SU-DHL-6 (cell line): ENCODE measurements at regions not wholly inside any gene's neighbourhood (a gene's known extent, or its start where the extent isn't known, plus 50 kb on each side); places are given as distances from the start of the nearest gene placed in this dataset.

Experiments used
- H2AFZ ChIP-seq: fragments of 200-600 bp; sonication (generic); 2 replicates; pipeline ENCODE4 v1.6.1; 2014; ENCODE audit warnings: low read depth, mild to moderate bottlenecking, moderate library complexity, mixed read lengths, antibody characterized with exemption, low read length; ENCODE audit not compliant: severe bottlenecking
- H3F3A ChIP-seq: fragments of 200-600 bp; shearing (Covaris generic); 2 replicates; pipeline ENCODE4 v1.6.0; 2016; ENCODE audit warnings: antibody characterized with exemption, mild to moderate bottlenecking; ENCODE audit not compliant: insufficient read depth
- H3K27ac ChIP-seq: fragments of 200-600 bp; sonication (generic); 2 replicates; pipeline ENCODE4 v1.5.1; 2016; ENCODE audit warnings: low read depth, mild to moderate bottlenecking, low read length, moderate library complexity, mixed read lengths
- H3K27me3 ChIP-seq: fragments of 200-600 bp; sonication (generic), shearing (Covaris generic); 2 replicates; pipeline ENCODE4 v1.6.0; 2014; ENCODE audit warnings: mild to moderate bottlenecking, low read length
- H3K36me3 ChIP-seq: fragments of 200-600 bp; sonication (generic); 2 replicates; pipeline ENCODE4 v1.6.1; 2014; ENCODE audit warnings: mild to moderate bottlenecking, low read length, mixed read lengths
- H3K4me2 ChIP-seq: fragments of 300-600, 200-600 bp; shearing (Covaris generic), sonication (generic); 2 replicates; pipeline ENCODE4 v1.6.0; 2014; ENCODE audit warnings: low read length, low read depth, mild to moderate bottlenecking; ENCODE audit not compliant: poor library complexity, severe bottlenecking
- H3K4me3 ChIP-seq: fragments of 200-600 bp; sonication (generic); 2 replicates; pipeline ENCODE4 v1.5.1; 2014; ENCODE audit warnings: antibody characterized with exemption, low read length, mild to moderate bottlenecking, mixed read lengths; ENCODE audit not compliant: insufficient read depth, poor library complexity, severe bottlenecking
- H3K79me2 ChIP-seq: fragments of 200-600 bp; sonication (generic); 2 replicates; pipeline ENCODE4 v1.6.1; 2014; ENCODE audit warnings: mild to moderate bottlenecking, low read length, moderate library complexity; ENCODE audit not compliant: insufficient read depth
- H3K9ac ChIP-seq: fragments of 200-600 bp; sonication (generic); 2 replicates; pipeline ENCODE4 v1.7.0; 2014; ENCODE audit warnings: mild to moderate bottlenecking, low read length
- H3K9me2 ChIP-seq: fragments of 200-600 bp; sonication (generic); replicated peaks from 2 replicates; pipeline ENCODE4 v1.6.1; 2014; ENCODE audit warnings: low read length; ENCODE audit not compliant: insufficient read depth
- H3K9me3 ChIP-seq: fragments of 200-600 bp; sonication (generic); 2 replicates; pipeline ENCODE4 v1.6.1; 2014; ENCODE audit warnings: low read length, mixed read lengths; ENCODE audit not compliant: insufficient read depth
- H4K20me1 ChIP-seq: fragments of 200-600 bp; sonication (generic); 2 replicates; pipeline ENCODE4 v1.6.1; 2014; ENCODE audit warnings: low read depth, mild to moderate bottlenecking, antibody characterized with exemption, low read length, moderate library complexity, mixed read lengths
- CTCF ChIP-seq: fragments of 200-600 bp; sonication (generic); IDR thresholded peaks from one replicate; pipeline ENCODE4 v1.5.1; 2017; ENCODE audit warnings: antibody characterized with exemption, mild to moderate bottlenecking, low read length, moderate library complexity; ENCODE audit not compliant: insufficient read depth, poor library complexity, severe bottlenecking
- EZH2phosphoT487 ChIP-seq: fragments of 200-600 bp; sonication (generic), shearing (Covaris generic); conservative IDR thresholded peaks from 2 replicates; pipeline ENCODE4 v1.6.1; 2018; ENCODE audit warnings: mild to moderate bottlenecking, antibody characterized with exemption, low read length, moderate library complexity, mixed read lengths

DNA sequence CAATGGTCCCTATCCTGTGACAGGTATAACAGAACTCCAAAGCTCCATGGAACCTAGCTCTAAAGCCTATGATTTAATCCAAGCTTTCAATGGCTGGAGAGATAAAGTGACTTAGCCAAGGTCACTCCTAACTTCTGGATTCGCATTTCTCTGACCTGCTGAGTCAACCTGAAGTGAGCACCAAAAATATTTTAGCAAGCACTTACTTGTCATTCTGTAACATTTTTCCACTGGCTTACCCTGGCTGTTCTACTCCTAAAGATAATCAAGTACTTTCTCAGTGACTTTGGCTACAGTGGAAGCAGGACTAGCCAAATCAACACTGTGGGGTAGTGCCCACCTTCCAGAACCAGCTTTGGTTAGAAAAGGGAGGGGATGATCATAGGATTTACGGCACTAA, 188.3 kb downstream of the OGFRL1 start:
- no peaks in the 10 kb centered on the region for H3K9me2 ChIP-seq
- no peak overlapping the region for H3K4me2 ChIP-seq
- H3K9me3 ChIP-seq, result no peaks in the 10 kb centered on the region
- no peaks in the 10 kb centered on the region for H3K79me2 ChIP-seq
- H3K27ac ChIP-seq, result no peak overlapping the region
- TF ChIP-seq CTCF (no peak), EZH2phosphoT487 (no peak)
- H3K4me3 ChIP-seq, result no peak overlapping the region
- H3K9ac ChIP-seq, result no peak overlapping the region
- no peak overlapping the region for H2AFZ ChIP-seq
- no peaks in the 10 kb centered on the region for H3F3A ChIP-seq
- no peaks in the 10 kb centered on the region for H3K36me3 ChIP-seq
- H4K20me1 ChIP-seq, result no peaks in the 10 kb centered on the region
- H3K27me3 ChIP-seq, result no peaks in the 10 kb centered on the region

DNA sequence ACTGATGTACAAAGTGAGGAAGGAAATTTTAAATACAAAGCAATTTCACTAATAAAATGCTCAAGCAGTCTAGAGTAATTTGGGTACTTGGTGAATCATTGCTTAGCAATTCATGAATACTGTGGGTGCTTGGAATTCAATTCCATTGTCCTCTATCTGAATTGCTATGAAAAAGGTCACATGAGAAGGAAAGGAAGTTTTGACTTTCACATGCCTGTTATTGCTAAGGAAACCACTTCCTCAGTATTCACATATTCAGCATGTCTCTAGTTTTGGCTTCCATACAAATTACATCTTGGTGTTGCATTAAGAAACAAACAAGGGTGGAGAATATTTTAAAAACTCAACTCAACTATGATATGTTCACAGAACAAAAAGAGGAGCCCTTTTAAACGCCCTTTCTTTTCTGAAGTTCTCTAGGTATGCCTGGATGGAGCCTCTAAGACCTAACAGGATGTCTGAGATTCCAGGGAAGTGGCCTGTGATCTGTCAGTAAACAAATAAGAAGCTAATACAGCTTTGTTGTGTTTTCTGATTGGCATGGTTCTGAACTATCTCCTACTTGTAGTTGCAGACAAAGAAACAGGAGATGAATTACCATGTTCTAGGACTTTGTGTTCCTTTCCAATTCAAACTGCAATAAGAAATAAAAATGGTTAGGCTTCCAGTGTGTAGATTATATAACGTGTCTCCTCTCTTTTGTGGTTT, 190.4 kb downstream of the OGFRL1 start:
- Histone ChIP-seq H3K9ac (no peak overlapping the region), H3K36me3 (no peaks in the 10 kb centered on the region), H3K9me2 (no peaks in the 10 kb centered on the region), H4K20me1 (no peaks in the 10 kb centered on the region), H3K27ac (no peak overlapping the region), H3K4me3 (no peak overlapping the region), H3K27me3 (no peaks in the 10 kb centered on the region), H3K4me2 (no peak overlapping the region), H2AFZ (no peak overlapping the region), H3K9me3 (no peaks in the 10 kb centered on the region), H3F3A (no peaks in the 10 kb centered on the region), H3K79me2 (no peaks in the 10 kb centered on the region)
- no peak for TF ChIP-seq EZH2phosphoT487
- no peak for TF ChIP-seq CTCF

DNA sequence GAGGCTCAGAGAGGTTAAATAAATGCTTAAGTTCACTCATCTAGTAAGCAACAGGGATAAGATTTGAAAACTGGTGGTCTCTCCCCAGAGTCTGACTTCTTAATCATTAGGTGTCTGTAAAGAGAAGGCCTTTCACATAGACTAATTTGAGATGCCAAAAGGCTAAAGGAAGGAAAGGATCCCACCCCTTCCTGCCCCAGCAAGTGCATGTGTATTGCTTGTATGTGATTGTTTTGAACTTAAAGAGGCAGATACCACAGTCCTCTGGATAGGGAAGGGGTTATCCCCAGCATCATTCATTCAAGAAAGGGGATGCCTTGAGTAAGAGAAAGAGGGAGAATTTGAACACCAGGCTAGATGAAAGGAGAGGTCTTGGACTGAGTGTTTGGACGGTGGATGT, 192.0 kb downstream of the OGFRL1 start:
- TF ChIP-seq CTCF (no peak), EZH2phosphoT487 (no peak)
- no peak overlapping the region for H3K4me2 ChIP-seq
- H3K4me3 ChIP-seq, result no peak overlapping the region
- H3K9ac ChIP-seq, result no peak overlapping the region
- H3F3A ChIP-seq, result no peaks in the 10 kb centered on the region
- H3K27ac ChIP-seq, result no peak overlapping the region
- no peaks in the 10 kb centered on the region for H4K20me1 ChIP-seq
- no peaks in the 10 kb centered on the region for H3K9me3 ChIP-seq
- no peaks in the 10 kb centered on the region for H3K9me2 ChIP-seq
- H3K79me2 ChIP-seq, result no peaks in the 10 kb centered on the region
- no peaks in the 10 kb centered on the region for H3K27me3 ChIP-seq
- no peaks in the 10 kb centered on the region for H3K36me3 ChIP-seq
- H2AFZ ChIP-seq, result no peak overlapping the region
